ENCODE measurements at regions not wholly inside any gene's neighbourhood (a gene's known extent, or its start where the extent isn't known, plus 50 kb on each side); places are given as distances from the start of the nearest gene placed in this dataset.

GRCh38 chr1:100609849-100610248, 71.9 kb downstream of the GPR88 start:
- CTCF ChIA-PET: no interaction called here

DNA sequence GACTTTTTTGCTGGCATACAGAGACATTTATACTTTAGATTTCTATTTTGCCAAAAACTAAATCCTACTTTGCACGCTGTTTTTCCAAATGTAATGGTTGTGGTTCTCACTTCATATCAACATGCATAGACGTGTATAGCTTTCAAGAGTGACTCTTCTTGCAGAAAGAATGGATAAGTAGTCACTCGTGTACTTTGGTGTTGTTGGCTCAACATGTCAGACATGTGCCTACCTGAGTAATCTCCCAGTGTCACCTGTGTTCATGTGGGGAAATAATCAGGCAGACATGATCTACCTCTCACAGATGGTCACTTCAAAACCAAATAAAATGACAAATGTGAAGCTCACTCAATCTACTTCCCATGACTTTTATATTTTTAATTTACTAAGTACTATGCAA, 73.1 kb downstream of the GPR88 start:
- ChIA-PET POLR2A (ENCODE audit: low non-redundant PET) (no interaction called here), CTCF (no interaction called here)
- Histone ChIP-seq H3K36me3 (ENCODE audit: insufficient read depth, low read length, poor library complexity, severe bottlenecking) (no peaks in the 10 kb centered on the region), H3K27me3 (replicated peaks; ENCODE audit: insufficient read depth, low read depth, low read length, poor library complexity) (peaks cover 16% of the 10 kb centered on the region), H3K4me3 (ENCODE audit: low read depth, low read length, poor library complexity, severe bottlenecking) (no peak overlapping the region), H3K27ac (ENCODE audit: low read depth, low read length, poor library complexity, severe bottlenecking) (no peak overlapping the region), H3K4me1 (ENCODE audit: insufficient read depth, low read length, poor library complexity, severe bottlenecking) (no peaks in the 10 kb centered on the region), H3K9me3 (ENCODE audit: low read depth, low read length, poor library complexity, severe bottlenecking) (no peaks in the 10 kb centered on the region)
- no peak for DNase-seq (ENCODE audit: low spot score)
- intact Hi-C loops (cut with micrococcal nuclease; ENCODE audit: unreplicated experiment): no loop called here
- no TSS peak for BruUV-seq (replicated peaks)
- TF ChIP-seq, protein P1, sequence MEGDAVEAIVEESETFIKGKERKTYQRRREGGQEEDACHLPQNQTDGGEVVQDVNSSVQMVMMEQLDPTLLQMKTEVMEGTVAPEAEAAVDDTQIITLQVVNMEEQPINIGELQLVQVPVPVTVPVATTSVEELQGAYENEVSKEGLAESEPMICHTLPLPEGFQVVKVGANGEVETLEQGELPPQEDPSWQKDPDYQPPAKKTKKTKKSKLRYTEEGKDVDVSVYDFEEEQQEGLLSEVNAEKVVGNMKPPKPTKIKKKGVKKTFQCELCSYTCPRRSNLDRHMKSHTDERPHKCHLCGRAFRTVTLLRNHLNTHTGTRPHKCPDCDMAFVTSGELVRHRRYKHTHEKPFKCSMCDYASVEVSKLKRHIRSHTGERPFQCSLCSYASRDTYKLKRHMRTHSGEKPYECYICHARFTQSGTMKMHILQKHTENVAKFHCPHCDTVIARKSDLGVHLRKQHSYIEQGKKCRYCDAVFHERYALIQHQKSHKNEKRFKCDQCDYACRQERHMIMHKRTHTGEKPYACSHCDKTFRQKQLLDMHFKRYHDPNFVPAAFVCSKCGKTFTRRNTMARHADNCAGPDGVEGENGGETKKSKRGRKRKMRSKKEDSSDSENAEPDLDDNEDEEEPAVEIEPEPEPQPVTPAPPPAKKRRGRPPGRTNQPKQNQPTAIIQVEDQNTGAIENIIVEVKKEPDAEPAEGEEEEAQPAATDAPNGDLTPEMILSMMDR (conservative IDR thresholded peaks at IDR 0.05; ENCODE audit: low read depth, low read length): no peak
- no peak for TF ChIP-seq EZH2 (IDR thresholded peaks at IDR 0.05; ENCODE audit: borderline replicate concordance, low read depth, low read length, poor library complexity, severe bottlenecking)

More at GRCh38 chr1:100609849-100610248, 71.9 kb downstream of the GPR88 start:
- no peaks in the 10 kb centered on the region for H3K4me1 ChIP-seq (ENCODE audit: insufficient read depth, low read length, poor library complexity, severe bottlenecking)
- intact Hi-C loops (cut with micrococcal nuclease; ENCODE audit: unreplicated experiment): loop anchor here (5.0 kb wide), 1 partner anchor 148 kb away; no protein-coding TSS in a partner anchor
- no peak overlapping the region for H3K4me3 ChIP-seq (ENCODE audit: low read depth, low read length, poor library complexity, severe bottlenecking)
- no peak for DNase-seq (ENCODE audit: low spot score)
- peaks cover 16% of the 10 kb centered on the region for H3K27me3 ChIP-seq (replicated peaks; ENCODE audit: insufficient read depth, low read depth, low read length, poor library complexity)
- H3K36me3 ChIP-seq (ENCODE audit: insufficient read depth, low read length, poor library complexity, severe bottlenecking): no peaks in the 10 kb centered on the region
- POLR2A ChIA-PET (ENCODE audit: low non-redundant PET): no interaction called here
- TF ChIP-seq, protein P1 (conservative IDR thresholded peaks at IDR 0.05; ENCODE audit: low read depth, low read length): no peak
- TF ChIP-seq EZH2 (IDR thresholded peaks at IDR 0.05; ENCODE audit: borderline replicate concordance, low read depth, low read length, poor library complexity, severe bottlenecking): no peak
- no peak overlapping the region for H3K27ac ChIP-seq (ENCODE audit: low read depth, low read length, poor library complexity, severe bottlenecking)
- BruUV-seq (replicated peaks): no TSS peak
- H3K9me3 ChIP-seq (ENCODE audit: low read depth, low read length, poor library complexity, severe bottlenecking): no peaks in the 10 kb centered on the region

GRCh38 chr1:100612540-100612939, 74.6 kb downstream of the GPR88 start:
- no TSS peak for BruUV-seq (replicated peaks)
- Histone ChIP-seq H3K9me3 (ENCODE audit: low read depth, low read length, poor library complexity, severe bottlenecking) (no peaks in the 10 kb centered on the region), H3K4me1 (ENCODE audit: insufficient read depth, low read length, poor library complexity, severe bottlenecking) (no peaks in the 10 kb centered on the region), H3K36me3 (ENCODE audit: insufficient read depth, low read length, poor library complexity, severe bottlenecking) (no peaks in the 10 kb centered on the region), H3K27me3 (replicated peaks; ENCODE audit: insufficient read depth, low read depth, low read length, poor library complexity) (peaks cover 16% of the 10 kb centered on the region), H3K4me3 (ENCODE audit: low read depth, low read length, poor library complexity, severe bottlenecking) (no peak overlapping the region), H3K27ac (ENCODE audit: low read depth, low read length, poor library complexity, severe bottlenecking) (no peak overlapping the region)
- no peak for DNase-seq (ENCODE audit: low spot score)
- CTCF ChIA-PET: no interaction called here
- no peak for TF ChIP-seq EZH2 (IDR thresholded peaks at IDR 0.05; ENCODE audit: borderline replicate concordance, low read depth, low read length, poor library complexity, severe bottlenecking)
- TF ChIP-seq, protein P1 (conservative IDR thresholded peaks at IDR 0.05; ENCODE audit: low read depth, low read length): no peak
- intact Hi-C loops (cut with micrococcal nuclease; ENCODE audit: unreplicated experiment): no loop called here
- POLR2A ChIA-PET (ENCODE audit: low non-redundant PET): no interaction called here
